ENCODE measurements at regions not wholly inside any gene's neighbourhood (a gene's known extent, or its start where the extent isn't known, plus 50 kb on each side); places are given as distances from the start of the nearest gene placed in this dataset.

DNA sequence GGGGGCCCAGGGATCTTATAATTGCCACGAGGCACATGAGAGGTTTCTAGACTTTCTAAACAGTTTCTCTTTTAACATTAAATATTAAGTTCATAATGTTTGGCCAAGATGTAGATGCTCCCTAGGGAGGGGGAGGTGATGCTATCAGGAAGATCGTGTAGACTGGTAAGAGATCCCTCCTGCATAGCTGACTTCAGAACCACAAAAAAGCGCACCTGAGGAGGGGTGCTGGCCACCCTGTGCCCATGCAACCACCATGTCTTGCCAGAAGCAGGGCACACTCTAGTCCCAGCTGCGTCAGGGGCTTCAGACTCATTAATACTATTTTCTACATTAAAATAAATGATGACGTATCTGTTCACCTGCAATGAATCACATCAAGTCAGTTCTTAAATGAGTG is 103.4 kb upstream of the SLC35G4 start:
- DNase-seq, result no peak
- no peaks in the 10 kb centered on the region for H3K4me1 ChIP-seq
- H3K27ac ChIP-seq, result no peak overlapping the region

DNA sequence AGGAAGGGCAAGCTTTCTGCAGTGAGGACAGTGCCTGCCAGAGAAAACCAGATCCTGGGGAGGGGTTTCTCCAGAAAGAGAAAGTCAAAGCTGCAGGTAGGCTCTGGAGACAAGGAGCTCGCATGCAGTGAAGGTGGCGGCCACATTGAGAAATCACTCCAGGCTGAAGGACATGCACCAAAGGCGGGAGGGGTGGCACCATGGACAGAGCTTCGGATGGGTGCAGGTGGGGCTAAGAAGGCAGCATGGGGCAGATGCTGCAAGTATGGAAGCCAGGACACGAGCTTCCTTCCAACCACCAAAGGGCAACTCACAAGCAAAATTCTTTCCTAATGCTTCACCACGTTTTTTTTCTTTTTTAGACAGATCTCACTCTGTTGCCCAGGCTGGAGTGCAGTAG is 104.4 kb upstream of the SLC35G4 start:
- no peak for TF ChIP-seq POLR2A (IDR thresholded peaks at IDR 0.05)
- TF ChIP-seq, protein P1, sequence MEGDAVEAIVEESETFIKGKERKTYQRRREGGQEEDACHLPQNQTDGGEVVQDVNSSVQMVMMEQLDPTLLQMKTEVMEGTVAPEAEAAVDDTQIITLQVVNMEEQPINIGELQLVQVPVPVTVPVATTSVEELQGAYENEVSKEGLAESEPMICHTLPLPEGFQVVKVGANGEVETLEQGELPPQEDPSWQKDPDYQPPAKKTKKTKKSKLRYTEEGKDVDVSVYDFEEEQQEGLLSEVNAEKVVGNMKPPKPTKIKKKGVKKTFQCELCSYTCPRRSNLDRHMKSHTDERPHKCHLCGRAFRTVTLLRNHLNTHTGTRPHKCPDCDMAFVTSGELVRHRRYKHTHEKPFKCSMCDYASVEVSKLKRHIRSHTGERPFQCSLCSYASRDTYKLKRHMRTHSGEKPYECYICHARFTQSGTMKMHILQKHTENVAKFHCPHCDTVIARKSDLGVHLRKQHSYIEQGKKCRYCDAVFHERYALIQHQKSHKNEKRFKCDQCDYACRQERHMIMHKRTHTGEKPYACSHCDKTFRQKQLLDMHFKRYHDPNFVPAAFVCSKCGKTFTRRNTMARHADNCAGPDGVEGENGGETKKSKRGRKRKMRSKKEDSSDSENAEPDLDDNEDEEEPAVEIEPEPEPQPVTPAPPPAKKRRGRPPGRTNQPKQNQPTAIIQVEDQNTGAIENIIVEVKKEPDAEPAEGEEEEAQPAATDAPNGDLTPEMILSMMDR (IDR thresholded peaks at IDR 0.05), result no peak
- Histone ChIP-seq H3K9me3 (no peaks in the 10 kb centered on the region), H3K27me3 (no peaks in the 10 kb centered on the region), H3K4me3 (no peak overlapping the region), H3K27ac (no peak overlapping the region), H3K4me1 (no peaks in the 10 kb centered on the region), H3K36me3 (no peaks in the 10 kb centered on the region)
- DNase-seq, result no peak

More for the DNA sequence above, 103.4 kb upstream of the SLC35G4 start:
- Histone ChIP-seq H3K4me3 (no peak overlapping the region), H3K27me3 (no peaks in the 10 kb centered on the region), H3K9me3 (no peaks in the 10 kb centered on the region), H3K36me3 (no peaks in the 10 kb centered on the region)
- TF ChIP-seq, protein P1 (IDR thresholded peaks at IDR 0.05), result no peak
- TF ChIP-seq POLR2A (IDR thresholded peaks at IDR 0.05), result no peak

DNA sequence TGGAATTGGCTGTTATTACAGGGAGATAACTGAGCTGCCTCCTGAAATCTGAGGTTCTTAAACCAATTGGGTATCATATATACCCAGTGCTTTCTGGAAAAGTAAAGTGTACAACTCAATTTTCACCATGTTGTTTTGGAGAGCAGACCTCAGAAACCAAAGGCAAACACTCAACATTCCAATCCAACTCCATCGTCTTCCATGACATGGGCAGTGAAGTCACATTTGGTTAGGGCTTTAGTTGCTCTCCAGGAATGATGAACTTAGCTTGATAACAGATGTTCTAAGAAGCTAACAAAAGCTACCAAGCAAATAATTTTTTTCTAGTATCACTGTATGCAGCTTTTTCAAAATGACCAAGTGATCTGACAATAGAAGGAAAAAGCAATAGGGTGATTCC is 107.0 kb upstream of the SLC35G4 start:
- no peak overlapping the region for H3K27ac ChIP-seq
- H3K27me3 ChIP-seq, result no peaks in the 10 kb centered on the region
- no peaks in the 10 kb centered on the region for H3K4me1 ChIP-seq
- H3K9me3 ChIP-seq, result no peaks in the 10 kb centered on the region
- H3K36me3 ChIP-seq, result no peaks in the 10 kb centered on the region
- no peak for DNase-seq
- no peak overlapping the region for H3K4me3 ChIP-seq
- TF ChIP-seq, protein P1 (IDR thresholded peaks at IDR 0.05), result no peak
- no peak for TF ChIP-seq POLR2A (IDR thresholded peaks at IDR 0.05)

DNA sequence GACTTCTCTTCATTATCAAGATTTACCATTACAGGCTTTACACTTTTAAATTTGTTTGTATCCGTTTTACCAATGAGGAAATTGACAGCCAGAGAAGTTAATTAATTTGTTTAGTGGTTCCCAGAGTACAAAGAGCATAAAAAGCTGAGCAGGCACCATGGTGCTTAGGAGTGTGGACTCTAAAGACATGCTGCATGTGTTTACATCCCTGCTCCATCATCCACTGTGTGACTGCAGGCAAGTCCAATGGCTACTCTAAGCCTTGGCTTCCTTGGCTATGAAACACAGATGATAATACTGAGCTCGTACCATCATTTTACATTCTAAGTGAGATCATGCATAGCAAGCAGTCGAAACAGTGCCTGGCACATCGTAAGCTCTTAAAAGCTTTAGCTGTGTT is 108.0 kb upstream of the SLC35G4 start:
- Histone ChIP-seq H3K4me1 (no peaks in the 10 kb centered on the region), H3K36me3 (no peaks in the 10 kb centered on the region), H3K27me3 (no peaks in the 10 kb centered on the region), H3K4me3 (no peak overlapping the region), H3K27ac (no peak overlapping the region), H3K9me3 (no peaks in the 10 kb centered on the region)
- DNase-seq, result no peak
- TF ChIP-seq, protein P1 (IDR thresholded peaks at IDR 0.05), result no peak
- no peak for TF ChIP-seq POLR2A (IDR thresholded peaks at IDR 0.05)

DNA sequence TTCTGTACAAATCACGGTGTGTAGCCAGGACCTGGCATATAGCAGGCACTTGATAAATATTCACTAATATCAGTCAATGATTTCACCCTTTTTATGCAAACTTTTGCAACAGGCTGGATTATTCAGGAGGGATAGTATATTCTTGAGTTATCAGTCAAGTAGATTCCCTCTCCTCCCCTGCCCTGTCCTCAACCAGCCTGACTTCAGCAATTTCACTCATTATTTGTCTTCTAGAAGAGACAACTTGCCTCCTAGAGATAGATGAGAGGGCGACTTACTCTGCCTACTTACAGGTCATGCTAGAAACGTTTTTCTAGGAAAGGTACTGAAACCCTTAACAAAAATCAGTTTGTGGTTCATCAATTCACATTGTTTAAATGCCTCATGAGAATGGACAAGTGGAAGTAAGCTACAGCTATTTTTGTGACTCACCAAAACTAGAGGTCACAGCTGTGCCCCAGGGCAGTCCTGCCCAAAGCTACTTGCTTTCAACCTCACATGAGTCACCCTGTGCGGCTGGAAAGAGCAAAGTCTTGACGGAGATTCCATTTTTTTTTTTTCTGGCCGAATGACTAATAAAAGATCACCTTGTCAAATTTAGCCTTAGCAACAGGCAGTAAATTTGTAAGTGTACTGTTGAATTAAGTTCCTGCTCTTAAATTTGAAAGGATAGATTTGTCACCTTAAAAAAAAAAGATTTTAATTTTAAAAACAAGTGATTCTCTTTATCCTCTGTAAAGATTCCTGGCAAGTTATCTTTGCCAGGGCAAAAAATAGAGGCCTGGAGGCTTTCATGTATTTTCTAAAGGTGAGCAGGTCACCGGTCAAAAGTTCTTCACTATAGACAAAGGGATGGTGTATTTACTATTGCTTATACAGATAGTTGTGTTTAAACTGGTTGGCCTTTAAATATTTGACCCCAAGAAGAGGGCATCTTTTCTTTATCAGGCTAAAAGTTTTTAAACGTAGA is 109.0 kb upstream of the SLC35G4 start:
- H3K36me3 ChIP-seq, result no peaks in the 10 kb centered on the region
- H3K4me1 ChIP-seq, result no peaks in the 10 kb centered on the region
- H3K9me3 ChIP-seq, result no peaks in the 10 kb centered on the region
- H3K4me3 ChIP-seq, result no peak overlapping the region
- no peak for TF ChIP-seq POLR2A (IDR thresholded peaks at IDR 0.05)
- TF ChIP-seq, protein P1 (IDR thresholded peaks at IDR 0.05), result no peak
- no peaks in the 10 kb centered on the region for H3K27me3 ChIP-seq
- no peak for DNase-seq
- no peak overlapping the region for H3K27ac ChIP-seq

Data from Peyer's patch (tissue), 4 donors.